ENCODE measurements at regions not wholly inside any gene's neighbourhood (a gene's known extent, or its start where the extent isn't known, plus 50 kb on each side); places are given as distances from the start of the nearest gene placed in this dataset.

DNA sequence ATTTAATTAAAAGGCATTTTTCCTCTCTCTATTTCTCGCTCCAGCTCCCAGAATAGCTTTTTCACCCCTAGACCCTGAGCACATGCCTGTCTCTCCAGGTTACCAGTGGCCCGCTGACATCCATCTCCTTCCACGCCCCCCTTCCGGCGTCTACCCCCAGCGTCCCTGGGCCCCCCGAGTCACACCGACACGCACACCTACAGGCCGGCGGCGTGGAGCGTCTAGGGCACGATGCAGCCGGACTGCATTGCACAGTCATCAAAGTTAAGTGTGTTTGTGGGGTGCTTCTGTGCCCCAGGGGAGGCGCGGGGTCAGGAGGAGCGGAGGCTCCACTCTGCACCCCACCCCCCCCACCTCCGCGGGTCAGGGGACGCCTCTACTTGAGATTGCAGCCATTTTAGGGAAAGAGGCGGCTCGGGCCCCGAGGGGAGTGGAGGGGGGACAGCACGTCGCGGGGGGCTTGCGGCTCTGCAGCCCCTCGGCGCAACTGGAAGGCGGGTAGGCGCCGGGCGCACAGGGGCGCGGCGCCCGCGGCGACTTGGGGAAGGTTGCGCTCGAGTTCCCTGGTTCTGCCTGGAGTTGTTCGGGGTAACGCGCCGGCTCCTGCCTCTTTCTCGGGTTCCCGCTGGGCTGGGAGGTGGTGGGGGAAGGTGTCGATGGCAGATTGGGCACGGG lies 112.7 kb downstream of the DHX15 start:
- TF ChIP-seq, protein P1, sequence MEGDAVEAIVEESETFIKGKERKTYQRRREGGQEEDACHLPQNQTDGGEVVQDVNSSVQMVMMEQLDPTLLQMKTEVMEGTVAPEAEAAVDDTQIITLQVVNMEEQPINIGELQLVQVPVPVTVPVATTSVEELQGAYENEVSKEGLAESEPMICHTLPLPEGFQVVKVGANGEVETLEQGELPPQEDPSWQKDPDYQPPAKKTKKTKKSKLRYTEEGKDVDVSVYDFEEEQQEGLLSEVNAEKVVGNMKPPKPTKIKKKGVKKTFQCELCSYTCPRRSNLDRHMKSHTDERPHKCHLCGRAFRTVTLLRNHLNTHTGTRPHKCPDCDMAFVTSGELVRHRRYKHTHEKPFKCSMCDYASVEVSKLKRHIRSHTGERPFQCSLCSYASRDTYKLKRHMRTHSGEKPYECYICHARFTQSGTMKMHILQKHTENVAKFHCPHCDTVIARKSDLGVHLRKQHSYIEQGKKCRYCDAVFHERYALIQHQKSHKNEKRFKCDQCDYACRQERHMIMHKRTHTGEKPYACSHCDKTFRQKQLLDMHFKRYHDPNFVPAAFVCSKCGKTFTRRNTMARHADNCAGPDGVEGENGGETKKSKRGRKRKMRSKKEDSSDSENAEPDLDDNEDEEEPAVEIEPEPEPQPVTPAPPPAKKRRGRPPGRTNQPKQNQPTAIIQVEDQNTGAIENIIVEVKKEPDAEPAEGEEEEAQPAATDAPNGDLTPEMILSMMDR (conservative IDR thresholded peaks at IDR 0.05; ENCODE audit: low read length): no peak
- no peak for TF ChIP-seq EZH2phosphoT487 (IDR thresholded peaks at IDR 0.05; ENCODE audit: borderline replicate concordance, low read depth, low read length)
